GM12878 (cell line): ENCODE measurements at regions not wholly inside any gene's neighbourhood (a gene's known extent, or its start where the extent isn't known, plus 50 kb on each side); places are given as distances from the start of the nearest gene placed in this dataset.

ENCODE experiments used
- ASH2L ChIP-seq: fragments of 300-600, 200-600 bp; sonication (generic); IDR thresholded peaks from 2 replicates; pipeline ENCODE4 v1.6.1; 2017; ENCODE audit warnings: low read depth, mild to moderate bottlenecking, borderline replicate concordance
- BMI1 ChIP-seq: fragments of 450-650 bp; IDR thresholded peaks from 2 replicates; pipeline ENCODE4 v1.6.1; 2016; ENCODE audit warnings: mild to moderate bottlenecking, moderate library complexity, borderline replicate concordance
- CBFB ChIP-seq: IDR thresholded peaks from 2 replicates; pipeline ENCODE4 v1.6.1; 2016; ENCODE audit warnings: antibody characterized with exemption, low read depth
- CHD2 ChIP-seq: IDR thresholded peaks from 2 replicates; pipeline ENCODE4 v1.6.1; 2011; ENCODE audit warnings: low read depth, low read length, improper control_type of control experiment, borderline replicate concordance
- CREM ChIP-seq: IDR thresholded peaks from 2 replicates; pipeline ENCODE4 v1.6.1; 2014; ENCODE audit warnings: antibody characterized with exemption, low read depth
- FOS ChIP-seq: IDR thresholded peaks from 3 replicates; pipeline ENCODE4 v1.6.1; 2011; ENCODE audit warnings: borderline replicate concordance; ENCODE audit not compliant: insufficient read length; ENCODE audit errors: extremely low read depth
- HDAC2 ChIP-seq: fragments of 200-600 bp; sonication (generic); IDR thresholded peaks from 2 replicates; pipeline ENCODE4 v1.6.1; 2017
- HDGF ChIP-seq: fragments of 450-650 bp; IDR thresholded peaks from 2 replicates; pipeline ENCODE4 v1.6.1; 2016; ENCODE audit warnings: antibody characterized with exemption
- IKZF2 ChIP-seq, 2 experiments: fragments of 450-650 bp; IDR thresholded peaks; 2 replicates each; pipeline ENCODE4 v1.6.1; 2017; ENCODE audit warnings: mild to moderate bottlenecking in 2 of 2, moderate library complexity in 2 of 2
- JUNB ChIP-seq: IDR thresholded peaks from 2 replicates; pipeline ENCODE4 v1.6.1; 2016; ENCODE audit warnings: antibody characterized with exemption, mild to moderate bottlenecking
- KDM1A ChIP-seq: fragments of 200-600 bp; sonication (generic); IDR thresholded peaks from 2 replicates; pipeline ENCODE4 v1.6.1; 2016; ENCODE audit warnings: borderline replicate concordance
- LARP7 ChIP-seq: fragments of 450-650 bp; IDR thresholded peaks from 2 replicates; pipeline ENCODE4 v1.6.1; 2017; ENCODE audit warnings: mild to moderate bottlenecking
- MTA3 ChIP-seq: IDR thresholded peaks from 2 replicates; pipeline ENCODE4 v1.6.1; 2012; ENCODE audit warnings: low read length, inconsistent platforms, borderline replicate concordance
- NBN ChIP-seq: fragments of 450-650 bp; IDR thresholded peaks from 2 replicates; pipeline ENCODE4 v1.6.1; 2016
- PAX8 ChIP-seq: fragments of 450-650 bp; IDR thresholded peaks from 2 replicates; pipeline ENCODE4 v1.6.1; 2017; ENCODE audit warnings: mild to moderate bottlenecking, moderate library complexity
- POLR2AphosphoS5 ChIP-seq: IDR thresholded peaks from 2 replicates; pipeline ENCODE4 v1.6.1; 2011; ENCODE audit warnings: mild to moderate bottlenecking, low read length, inconsistent platforms
- RAD21 ChIP-seq: IDR thresholded peaks from 2 replicates; pipeline ENCODE4 v1.6.1; 2011; ENCODE audit warnings: mild to moderate bottlenecking, low read depth, low read length, moderate library complexity; ENCODE audit not compliant: insufficient read depth
- RAD51 ChIP-seq: fragments of 450-650 bp; IDR thresholded peaks from 2 replicates; pipeline ENCODE4 v1.6.1; 2016; ENCODE audit warnings: moderate library complexity, mild to moderate bottlenecking, inconsistent platforms
- RCOR1 ChIP-seq: conservative IDR thresholded peaks from 2 replicates; pipeline ENCODE4 v1.6.1; 2012; ENCODE audit warnings: low read depth, low read length, improper control_type of control experiment
- RELA ChIP-seq: fragments of 450-650 bp; IDR thresholded peaks from 2 replicates; pipeline ENCODE4 v1.8.0; 2014; ENCODE audit warnings: borderline replicate concordance; ENCODE audit not compliant: partially characterized antibody
- SREBF1 ChIP-seq: IDR thresholded peaks from 2 replicates; pipeline ENCODE4 v1.6.1; 2012; ENCODE audit warnings: mild to moderate bottlenecking, low read length
- ZZZ3 ChIP-seq: IDR thresholded peaks from 2 replicates; pipeline ENCODE4 v1.6.1; 2011; ENCODE audit warnings: low read depth; ENCODE audit not compliant: control insufficient read depth, insufficient read length
- TF ChIP-seq, protein P1 (sequence below): IDR thresholded peaks from 2 replicates; pipeline ENCODE4 v1.6.1; 2012; ENCODE audit warnings: low read length, inconsistent platforms
- TF ChIP-seq, protein P2 (sequence below): fragments of 450-650 bp; IDR thresholded peaks from 2 replicates; pipeline ENCODE4 v1.6.1; 2017; ENCODE audit warnings: mild to moderate bottlenecking, moderate library complexity
- TF ChIP-seq, protein P3 (sequence below): fragments of 450-650 bp; formaldehyde crosslinking; IDR thresholded peaks from 2 replicates; pipeline ENCODE4 v1.5.0; 2022; ENCODE audit warnings: mild to moderate bottlenecking, missing genetic modification characterization

DNA sequence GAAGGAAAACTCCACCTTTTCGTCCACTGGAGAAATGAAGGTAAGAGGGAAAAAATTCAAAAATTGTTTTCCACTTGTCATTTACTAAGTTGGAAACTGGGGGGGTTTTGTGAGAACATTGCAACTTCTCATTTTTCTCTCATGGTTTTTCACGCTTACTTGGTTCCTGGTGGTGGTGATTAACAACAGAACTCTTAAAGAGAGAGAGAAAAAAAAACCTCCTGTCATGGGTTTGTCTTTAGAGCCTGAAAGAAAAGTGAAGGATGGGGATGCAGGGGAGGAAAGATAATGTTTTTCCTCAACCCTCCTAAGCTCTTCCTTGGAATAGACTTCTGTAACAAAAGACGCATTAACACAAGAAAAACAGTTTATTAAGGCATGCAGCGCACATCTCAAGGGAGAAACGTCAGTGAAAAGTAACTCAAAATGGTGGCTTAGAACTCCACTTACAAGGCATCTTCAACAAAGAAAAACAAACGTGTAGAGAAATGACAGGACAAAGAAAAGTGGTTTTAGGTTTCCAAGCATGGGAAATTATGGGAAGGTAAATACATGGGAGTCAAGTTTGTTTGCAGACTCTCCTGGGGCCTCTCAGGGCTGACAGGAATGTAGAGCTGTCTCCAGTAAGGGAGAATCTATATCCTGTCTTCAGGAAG, 81.9 kb upstream of the ATF7IP start (continued):
- TF ChIP-seq BMI1 = 0 out of 2 replicates have a peak, but pooled peaks have one; percentile 17
- peak; percentile 83; the same call in 1 of the 2 replicates for TF ChIP-seq MTA3
- TF ChIP-seq, protein P1, sequence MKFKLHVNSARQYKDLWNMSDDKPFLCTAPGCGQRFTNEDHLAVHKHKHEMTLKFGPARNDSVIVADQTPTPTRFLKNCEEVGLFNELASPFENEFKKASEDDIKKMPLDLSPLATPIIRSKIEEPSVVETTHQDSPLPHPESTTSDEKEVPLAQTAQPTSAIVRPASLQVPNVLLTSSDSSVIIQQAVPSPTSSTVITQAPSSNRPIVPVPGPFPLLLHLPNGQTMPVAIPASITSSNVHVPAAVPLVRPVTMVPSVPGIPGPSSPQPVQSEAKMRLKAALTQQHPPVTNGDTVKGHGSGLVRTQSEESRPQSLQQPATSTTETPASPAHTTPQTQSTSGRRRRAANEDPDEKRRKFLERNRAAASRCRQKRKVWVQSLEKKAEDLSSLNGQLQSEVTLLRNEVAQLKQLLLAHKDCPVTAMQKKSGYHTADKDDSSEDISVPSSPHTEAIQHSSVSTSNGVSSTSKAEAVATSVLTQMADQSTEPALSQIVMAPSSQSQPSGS = peak; percentile 78
- TF ChIP-seq, protein P2, sequence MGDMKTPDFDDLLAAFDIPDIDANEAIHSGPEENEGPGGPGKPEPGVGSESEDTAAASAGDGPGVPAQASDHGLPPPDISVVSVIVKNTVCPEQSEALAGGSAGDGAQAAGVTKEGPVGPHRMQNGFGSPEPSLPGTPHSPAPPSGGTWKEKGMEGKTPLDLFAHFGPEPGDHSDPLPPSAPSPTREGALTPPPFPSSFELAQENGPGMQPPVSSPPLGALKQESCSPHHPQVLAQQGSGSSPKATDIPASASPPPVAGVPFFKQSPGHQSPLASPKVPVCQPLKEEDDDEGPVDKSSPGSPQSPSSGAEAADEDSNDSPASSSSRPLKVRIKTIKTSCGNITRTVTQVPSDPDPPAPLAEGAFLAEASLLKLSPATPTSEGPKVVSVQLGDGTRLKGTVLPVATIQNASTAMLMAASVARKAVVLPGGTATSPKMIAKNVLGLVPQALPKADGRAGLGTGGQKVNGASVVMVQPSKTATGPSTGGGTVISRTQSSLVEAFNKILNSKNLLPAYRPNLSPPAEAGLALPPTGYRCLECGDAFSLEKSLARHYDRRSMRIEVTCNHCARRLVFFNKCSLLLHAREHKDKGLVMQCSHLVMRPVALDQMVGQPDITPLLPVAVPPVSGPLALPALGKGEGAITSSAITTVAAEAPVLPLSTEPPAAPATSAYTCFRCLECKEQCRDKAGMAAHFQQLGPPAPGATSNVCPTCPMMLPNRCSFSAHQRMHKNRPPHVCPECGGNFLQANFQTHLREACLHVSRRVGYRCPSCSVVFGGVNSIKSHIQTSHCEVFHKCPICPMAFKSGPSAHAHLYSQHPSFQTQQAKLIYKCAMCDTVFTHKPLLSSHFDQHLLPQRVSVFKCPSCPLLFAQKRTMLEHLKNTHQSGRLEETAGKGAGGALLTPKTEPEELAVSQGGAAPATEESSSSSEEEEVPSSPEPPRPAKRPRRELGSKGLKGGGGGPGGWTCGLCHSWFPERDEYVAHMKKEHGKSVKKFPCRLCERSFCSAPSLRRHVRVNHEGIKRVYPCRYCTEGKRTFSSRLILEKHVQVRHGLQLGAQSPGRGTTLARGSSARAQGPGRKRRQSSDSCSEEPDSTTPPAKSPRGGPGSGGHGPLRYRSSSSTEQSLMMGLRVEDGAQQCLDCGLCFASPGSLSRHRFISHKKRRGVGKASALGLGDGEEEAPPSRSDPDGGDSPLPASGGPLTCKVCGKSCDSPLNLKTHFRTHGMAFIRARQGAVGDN = 0 out of 2 replicates have a peak, but pooled peaks have one; percentile 17
- TF ChIP-seq FOS = no peak
- peak; percentile 30; the same call in 1 of the 2 replicates for TF ChIP-seq NBN
- no peak for TF ChIP-seq CHD2
- TF ChIP-seq LARP7 = no peak
- no peak for TF ChIP-seq ZZZ3
- TF ChIP-seq CREM = peak; percentile 54; the same call in 1 of the 2 replicates
- TF ChIP-seq RAD21 = no peak
- TF ChIP-seq SREBF1 = no peak
- no peak; the same call in 1 of the 2 replicates for TF ChIP-seq PAX8
- peak; percentile 22; the same call in 1 of the 2 replicates for TF ChIP-seq CBFB
- TF ChIP-seq RELA = peak; percentile 51
- no peak for TF ChIP-seq RCOR1
- TF ChIP-seq HDGF = no peak
- peak; percentile 68 to 71 for TF ChIP-seq IKZF2 (IDR thresholded peaks at IDR 0.05)
- no peak for TF ChIP-seq HDAC2
- no peak for TF ChIP-seq ASH2L
- TF ChIP-seq POLR2AphosphoS5 = no peak
- TF ChIP-seq JUNB = peak; percentile 73
- no peak for TF ChIP-seq RAD51
- TF ChIP-seq KDM1A = no peak
- TF ChIP-seq, protein P3, sequence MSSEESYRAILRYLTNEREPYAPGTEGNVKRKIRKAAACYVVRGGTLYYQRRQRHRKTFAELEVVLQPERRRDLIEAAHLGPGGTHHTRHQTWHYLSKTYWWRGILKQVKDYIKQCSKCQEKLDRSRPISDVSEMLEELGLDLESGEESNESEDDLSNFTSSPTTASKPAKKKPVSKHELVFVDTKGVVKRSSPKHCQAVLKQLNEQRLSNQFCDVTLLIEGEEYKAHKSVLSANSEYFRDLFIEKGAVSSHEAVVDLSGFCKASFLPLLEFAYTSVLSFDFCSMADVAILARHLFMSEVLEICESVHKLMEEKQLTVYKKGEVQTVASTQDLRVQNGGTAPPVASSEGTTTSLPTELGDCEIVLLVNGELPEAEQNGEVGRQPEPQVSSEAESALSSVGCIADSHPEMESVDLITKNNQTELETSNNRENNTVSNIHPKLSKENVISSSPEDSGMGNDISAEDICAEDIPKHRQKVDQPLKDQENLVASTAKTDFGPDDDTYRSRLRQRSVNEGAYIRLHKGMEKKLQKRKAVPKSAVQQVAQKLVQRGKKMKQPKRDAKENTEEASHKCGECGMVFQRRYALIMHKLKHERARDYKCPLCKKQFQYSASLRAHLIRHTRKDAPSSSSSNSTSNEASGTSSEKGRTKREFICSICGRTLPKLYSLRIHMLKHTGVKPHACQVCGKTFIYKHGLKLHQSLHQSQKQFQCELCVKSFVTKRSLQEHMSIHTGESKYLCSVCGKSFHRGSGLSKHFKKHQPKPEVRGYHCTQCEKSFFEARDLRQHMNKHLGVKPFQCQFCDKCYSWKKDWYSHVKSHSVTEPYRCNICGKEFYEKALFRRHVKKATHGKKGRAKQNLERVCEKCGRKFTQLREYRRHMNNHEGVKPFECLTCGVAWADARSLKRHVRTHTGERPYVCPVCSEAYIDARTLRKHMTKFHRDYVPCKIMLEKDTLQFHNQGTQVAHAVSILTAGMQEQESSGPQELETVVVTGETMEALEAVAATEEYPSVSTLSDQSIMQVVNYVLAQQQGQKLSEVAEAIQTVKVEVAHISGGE (CRISPR knock-in tag) = no peak
